MM.1S (cell line): ENCODE measurements at regions not wholly inside any gene's neighbourhood (a gene's known extent, or its start where the extent isn't known, plus 50 kb on each side); places are given as distances from the start of the nearest gene placed in this dataset.

Source experiments
- DNase-seq: peaks from one replicate; pipeline ENCODE4 v3.0.0-alpha.2; 2015
- H2AFZ ChIP-seq: fragments of 300-600 bp; sonication (generic); 2 replicates; pipeline ENCODE4 v1.6.0; 2016; ENCODE audit warnings: antibody characterized with exemption, low read length
- H3F3A ChIP-seq: fragments of 300-600 bp; sonication (generic); 2 replicates; pipeline ENCODE4 v1.6.1; 2016; ENCODE audit warnings: mild to moderate bottlenecking, antibody characterized with exemption, low read length, moderate library complexity, mixed read lengths; ENCODE audit not compliant: insufficient read depth
- H3K27ac ChIP-seq: fragments of 300-600 bp; sonication (generic); 2 replicates; pipeline ENCODE4 v1.5.1; 2016; ENCODE audit warnings: mild to moderate bottlenecking, low read length
- H3K27me3 ChIP-seq: fragments of 300-600 bp; sonication (generic); replicated peaks from 2 replicates; pipeline ENCODE4 v1.6.0; 2016; ENCODE audit warnings: low read length; ENCODE audit not compliant: insufficient read depth
- H3K36me3 ChIP-seq: fragments of 300-600 bp; sonication (generic); replicated peaks from 2 replicates; pipeline ENCODE4 v1.6.1; 2016; ENCODE audit warnings: mild to moderate bottlenecking, low read length, mixed read lengths; ENCODE audit not compliant: insufficient read depth
- H3K4me1 ChIP-seq: fragments of 300-600 bp; sonication (generic); 2 replicates; pipeline ENCODE4 v1.6.1; 2016; ENCODE audit warnings: low read length, mixed read lengths
- H3K4me2 ChIP-seq: fragments of 300-600 bp; sonication (generic); 2 replicates; pipeline ENCODE4 v1.6.0; 2016; ENCODE audit warnings: low read depth, low read length
- H3K4me3 ChIP-seq: fragments of 300-600 bp; sonication (generic); 2 replicates; pipeline ENCODE4 v1.5.1; 2016; ENCODE audit warnings: low read length, mixed read lengths
- H3K79me2 ChIP-seq: fragments of 300-600 bp; sonication (generic); 2 replicates; pipeline ENCODE4 v1.6.1; 2016; ENCODE audit warnings: mixed run types, low read length, mixed read lengths
- H3K9ac ChIP-seq: fragments of 300-600 bp; sonication (generic); 2 replicates; pipeline ENCODE4 v1.6.1; 2016; ENCODE audit warnings: low read length, mixed read lengths
- H3K9me2 ChIP-seq: fragments of 300-600 bp; sonication (generic); replicated peaks from 2 replicates; pipeline ENCODE4 v1.6.1; 2016; ENCODE audit warnings: mild to moderate bottlenecking, low read length, mixed read lengths; ENCODE audit not compliant: insufficient read depth
- H3K9me3 ChIP-seq: fragments of 300-600 bp; sonication (generic); replicated peaks from 2 replicates; pipeline ENCODE4 v1.6.1; 2016; ENCODE audit warnings: mild to moderate bottlenecking, low read length, mixed read lengths; ENCODE audit not compliant: insufficient read depth
- H4K20me1 ChIP-seq: fragments of 300-600 bp; sonication (generic); 2 replicates; pipeline ENCODE4 v1.6.1; 2016; ENCODE audit warnings: mild to moderate bottlenecking, low read length, moderate library complexity, mixed read lengths; ENCODE audit not compliant: insufficient read depth
- CTCF ChIP-seq: fragments of 300-600 bp; sonication (generic); IDR thresholded peaks from 2 replicates; pipeline ENCODE4 v1.5.1; 2016; ENCODE audit warnings: antibody characterized with exemption, low read length, mixed read lengths
- EZH2 ChIP-seq: fragments of 300-600 bp; sonication (generic); optimal IDR thresholded peaks from 2 replicates; pipeline ENCODE3; 2017; ENCODE audit warnings: low read depth, mild to moderate bottlenecking, antibody characterized with exemption, low read length, mixed read lengths
- EZH2phosphoT487 ChIP-seq: fragments of 300-600 bp; sonication (generic); IDR thresholded peaks from 2 replicates; pipeline ENCODE4 v1.6.1; 2018; ENCODE audit warnings: antibody characterized with exemption, low read length

GRCh38 chr2:48817355-48817754, 61.8 kb upstream of the LHCGR start:
- Histone ChIP-seq H3F3A (no peaks in the 10 kb centered on the region), H4K20me1 (no peaks in the 10 kb centered on the region)

GRCh38 chr2:48812416-48812815, 56.9 kb upstream of the LHCGR start:
- TF ChIP-seq CTCF (no peak), EZH2 (no peak), EZH2phosphoT487 (no peak)
- Histone ChIP-seq H3K27ac (no peak overlapping the region), H3F3A (no peaks in the 10 kb centered on the region)

More at GRCh38 chr2:48817355-48817754, 61.8 kb upstream of the LHCGR start:
- no peak for DNase-seq
- Histone ChIP-seq H3K36me3 (no peaks in the 10 kb centered on the region), H3K9me2 (no peaks in the 10 kb centered on the region), H3K9me3 (no peaks in the 10 kb centered on the region), H3K4me3 (no peak overlapping the region), H3K4me2 (no peak overlapping the region), H3K27ac (no peak overlapping the region), H3K4me1 (no peaks in the 10 kb centered on the region), H3K27me3 (no peaks in the 10 kb centered on the region), H3K9ac (no peak overlapping the region), H3K79me2 (no peaks in the 10 kb centered on the region), H2AFZ (no peak overlapping the region)
- TF ChIP-seq CTCF, result no peak
- TF ChIP-seq EZH2, result no peak
- no peak for TF ChIP-seq EZH2phosphoT487

GRCh38 chr2:48808311-48808710, 52.8 kb upstream of the LHCGR start:
- H3K27me3 ChIP-seq, result no peaks in the 10 kb centered on the region
- no peak overlapping the region for H3K4me2 ChIP-seq
- H3F3A ChIP-seq, result no peaks in the 10 kb centered on the region
- no peak overlapping the region for H2AFZ ChIP-seq
- no peak overlapping the region for H3K27ac ChIP-seq
- H3K9me2 ChIP-seq, result no peaks in the 10 kb centered on the region
- no peak for DNase-seq
- H3K4me1 ChIP-seq, result no peaks in the 10 kb centered on the region
- no peak overlapping the region for H3K9ac ChIP-seq
- no peaks in the 10 kb centered on the region for H4K20me1 ChIP-seq
- H3K79me2 ChIP-seq, result no peaks in the 10 kb centered on the region
- H3K4me3 ChIP-seq, result no peak overlapping the region
- no peaks in the 10 kb centered on the region for H3K36me3 ChIP-seq
- H3K9me3 ChIP-seq, result no peaks in the 10 kb centered on the region
- TF ChIP-seq EZH2 (no peak), CTCF (no peak), EZH2phosphoT487 (no peak)

More at GRCh38 chr2:48812416-48812815, 56.9 kb upstream of the LHCGR start:
- Histone ChIP-seq H3K9me2 (no peaks in the 10 kb centered on the region), H3K4me2 (no peak overlapping the region), H3K4me3 (no peak overlapping the region), H3K9me3 (no peaks in the 10 kb centered on the region), H2AFZ (no peak overlapping the region), H3K27me3 (no peaks in the 10 kb centered on the region), H4K20me1 (no peaks in the 10 kb centered on the region), H3K36me3 (no peaks in the 10 kb centered on the region), H3K79me2 (no peaks in the 10 kb centered on the region), H3K4me1 (no peaks in the 10 kb centered on the region), H3K9ac (no peak overlapping the region)
- no peak for DNase-seq
